HG02623 (cell line): ENCODE measurements at regions not wholly inside any gene's neighbourhood (a gene's known extent, or its start where the extent isn't known, plus 50 kb on each side); places are given as distances from the start of the nearest gene placed in this dataset.

Experiments used
- ATAC-seq: cut with Tn5 transposase; IDR thresholded peaks from one replicate; pipeline ENCODE4 v1.9.1; 2021; ENCODE audit warnings: moderate library complexity; ENCODE audit not compliant: unreplicated experiment

DNA sequence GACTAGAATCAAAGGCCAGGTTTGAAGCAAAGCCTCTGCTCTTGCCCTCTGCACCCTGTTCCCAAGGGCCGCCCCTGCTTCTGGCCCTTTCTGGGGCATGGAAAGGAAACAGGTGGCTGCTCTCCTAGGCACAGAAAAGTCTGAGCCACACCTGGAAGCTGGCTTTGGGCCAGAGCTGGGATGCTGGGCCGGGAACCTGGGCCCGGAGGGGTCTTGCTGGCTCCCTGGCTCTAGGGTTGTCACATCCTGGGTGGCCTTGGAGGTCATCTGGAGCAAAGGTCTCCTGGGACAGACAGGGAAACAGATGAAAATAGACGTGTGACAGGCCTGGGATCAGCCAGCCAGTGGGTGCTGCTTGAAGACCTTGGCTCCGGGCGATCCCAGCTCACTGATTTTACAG lies 74.1 kb upstream of the LHX1 start:
- no peak for ATAC-seq

DNA sequence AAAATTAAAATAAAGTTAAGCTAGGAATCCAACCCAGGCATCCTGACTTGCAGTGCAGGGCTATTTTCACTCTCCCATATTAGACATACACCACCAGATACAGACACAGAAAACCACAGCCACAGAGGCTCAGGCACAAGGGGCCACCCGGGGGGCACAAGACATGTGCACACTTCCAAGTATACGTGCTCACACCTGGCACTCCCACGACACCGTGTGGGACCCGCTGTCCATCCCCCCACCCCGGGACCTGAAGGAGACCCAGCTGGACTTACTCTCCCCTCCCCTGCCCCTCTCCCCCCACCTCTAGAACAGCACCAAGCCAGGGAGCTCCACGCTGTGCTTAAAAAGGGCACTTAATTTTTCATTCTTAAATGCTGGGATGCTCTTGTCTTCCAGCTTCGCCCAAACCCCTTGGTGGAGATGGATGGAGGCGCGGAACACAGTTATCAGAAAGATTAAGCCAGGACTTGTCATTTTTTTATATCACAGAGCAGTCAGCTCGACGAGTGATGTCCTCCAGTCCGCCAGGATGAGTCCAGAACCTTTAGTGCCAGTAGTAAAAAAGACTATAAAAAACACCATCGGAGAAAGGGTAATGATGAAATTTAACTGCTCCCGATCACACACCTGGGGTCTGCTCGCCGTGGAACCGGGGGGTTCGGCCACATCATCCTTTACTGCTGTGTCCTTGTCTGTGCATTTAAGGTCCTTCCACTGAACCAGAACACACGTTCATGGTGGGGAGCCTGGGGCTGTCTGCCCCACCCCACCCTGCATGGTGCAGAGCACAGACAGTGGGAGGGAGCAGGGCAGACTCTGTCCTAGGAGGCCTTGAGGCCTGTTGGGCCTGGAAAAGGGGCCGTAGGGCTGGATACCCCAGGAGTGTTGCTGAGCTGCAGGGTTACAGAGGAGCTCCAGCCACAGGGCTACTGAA lies 73.3 kb upstream of the LHX1 start:
- ATAC-seq, result no peak

DNA sequence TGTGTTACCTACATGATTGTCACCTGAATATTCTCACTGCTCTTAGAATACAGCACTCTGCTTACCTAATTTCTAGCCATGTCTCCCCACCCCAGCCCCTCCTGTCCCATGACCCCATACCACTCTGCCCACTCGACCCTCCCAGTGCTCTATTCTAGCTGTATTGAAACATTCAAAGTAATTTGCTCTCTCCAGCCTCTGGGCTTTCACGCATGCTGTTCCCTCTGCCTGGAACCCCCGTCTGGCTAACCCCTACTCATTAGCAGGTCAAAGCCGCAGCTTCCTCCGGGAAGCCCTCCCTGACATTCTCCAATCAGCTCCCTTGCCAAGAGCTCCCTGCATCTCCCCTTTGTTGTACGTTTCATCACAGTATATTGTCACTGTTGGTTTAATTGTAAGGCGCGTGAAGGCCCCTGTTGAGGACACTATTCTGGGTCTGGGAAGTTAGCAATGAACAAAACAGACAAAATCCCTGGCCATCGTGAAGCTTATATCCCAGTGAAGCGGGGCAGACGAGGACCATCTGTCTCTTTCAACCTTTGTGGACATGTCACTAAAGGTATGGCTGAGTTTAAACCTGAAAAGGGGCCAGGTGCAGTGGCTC lies 72.3 kb upstream of the LHX1 start:
- ATAC-seq, result no peak

DNA sequence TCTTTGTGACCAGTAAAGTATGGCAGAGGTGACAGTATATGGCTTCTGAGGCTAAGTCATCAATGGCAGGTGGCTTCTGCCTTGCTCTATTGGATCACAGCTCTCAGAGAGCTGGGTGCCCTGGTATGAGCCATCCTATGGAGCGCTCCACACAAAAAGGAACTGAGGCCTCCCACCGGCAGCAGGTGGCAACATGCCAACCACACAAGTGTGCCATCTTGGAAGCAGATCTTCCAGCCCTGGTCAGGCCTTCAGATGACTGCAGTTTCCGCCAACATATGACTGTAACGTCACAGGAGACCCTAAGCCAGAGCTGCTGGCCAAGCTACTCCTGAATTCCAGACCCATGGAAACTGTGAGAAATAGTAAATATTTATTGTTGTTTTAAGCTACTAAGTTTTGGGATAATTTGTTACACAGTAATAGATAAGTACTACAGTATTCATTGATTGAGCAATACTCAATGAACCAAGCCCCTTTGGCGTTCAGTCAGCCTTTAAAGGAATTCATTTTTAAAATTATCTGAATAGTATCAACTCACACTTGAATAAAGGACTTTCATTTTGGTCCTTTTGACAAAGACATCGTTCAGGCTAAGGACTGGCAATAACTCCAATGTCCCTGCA lies 69.4 kb upstream of the LHX1 start:
- ATAC-seq, result no peak

DNA sequence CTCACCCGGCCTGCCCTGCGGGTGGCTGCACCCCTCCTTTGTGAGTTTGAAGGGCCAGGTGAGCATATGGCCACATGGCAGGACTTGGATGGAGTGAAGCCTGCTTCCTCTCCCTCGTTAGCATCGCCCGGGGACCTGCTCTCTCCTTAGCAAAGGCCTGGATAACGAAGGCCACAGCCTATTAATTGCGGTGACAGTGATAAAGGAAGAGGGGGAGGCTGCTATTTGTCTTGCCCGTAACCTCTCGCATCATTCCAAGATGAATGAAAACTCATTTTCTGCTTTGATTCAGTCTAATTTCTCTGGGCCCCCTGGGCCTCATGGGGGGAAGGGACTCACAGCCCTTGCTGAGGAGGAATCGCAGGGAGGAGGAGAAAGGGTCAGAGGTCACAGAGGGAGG lies 68.5 kb upstream of the LHX1 start:
- ATAC-seq, result no peak

DNA sequence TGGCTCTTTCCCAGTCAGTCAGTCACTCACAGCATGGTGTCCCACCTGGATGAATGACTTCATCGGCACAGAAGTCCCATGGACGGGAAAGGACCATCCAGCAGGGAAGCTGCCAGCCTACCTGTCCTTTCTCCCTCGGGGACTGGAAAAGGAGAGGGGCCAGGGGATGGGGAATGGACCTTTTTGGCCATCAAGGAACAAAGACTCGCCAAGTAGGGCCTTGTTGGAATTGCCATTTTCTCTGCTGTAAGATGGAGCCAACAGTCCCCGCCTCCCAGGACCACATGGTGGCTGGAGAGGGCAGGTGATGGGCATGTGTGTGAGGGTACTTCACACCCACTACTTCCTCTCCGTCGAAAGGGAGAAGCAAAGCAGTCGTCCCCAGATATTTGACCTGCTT lies 67.8 kb upstream of the LHX1 start:
- ATAC-seq, result no peak

DNA sequence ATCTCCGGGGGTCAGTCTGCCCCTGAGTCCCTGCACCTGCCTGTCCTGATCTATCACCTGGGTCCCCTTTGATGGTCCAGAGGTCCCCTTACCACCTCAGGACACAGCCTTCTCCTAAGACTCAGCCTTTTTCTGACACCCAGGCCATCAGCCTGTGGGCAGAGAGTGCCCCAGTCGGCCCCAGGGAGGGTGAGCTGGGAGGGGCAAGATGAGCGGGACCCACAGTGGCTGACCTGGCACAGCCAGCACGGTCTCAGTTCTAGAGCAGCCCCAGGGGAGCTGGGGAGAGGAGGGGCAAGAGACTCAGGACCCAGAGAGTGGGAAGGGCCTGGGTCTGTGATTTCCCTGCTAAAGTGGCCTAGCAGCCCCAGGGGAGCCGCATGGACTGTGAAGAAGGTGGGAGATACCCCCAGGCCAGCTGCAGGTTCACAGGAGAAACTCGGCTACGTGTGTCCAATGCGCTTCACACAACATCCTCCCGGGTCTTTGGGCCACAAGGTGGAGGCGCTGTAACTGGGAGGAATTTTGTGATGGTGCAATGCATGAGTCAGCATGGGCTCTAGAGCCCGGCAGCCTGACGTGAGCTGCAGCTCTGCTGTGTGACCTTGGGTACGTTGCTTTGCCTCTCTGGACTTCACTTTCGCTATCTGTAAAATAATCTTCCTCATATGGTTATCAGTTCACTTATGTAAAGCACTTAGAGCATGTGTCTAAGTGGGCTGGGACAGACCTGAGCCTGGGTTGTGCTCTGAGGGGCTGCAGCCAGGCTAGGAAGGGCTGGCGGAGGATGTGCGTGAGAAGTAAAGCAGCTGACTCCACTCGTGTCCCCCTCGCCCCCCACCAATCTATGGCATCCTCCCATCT lies 67.2 kb upstream of the LHX1 start:
- no peak for ATAC-seq

DNA sequence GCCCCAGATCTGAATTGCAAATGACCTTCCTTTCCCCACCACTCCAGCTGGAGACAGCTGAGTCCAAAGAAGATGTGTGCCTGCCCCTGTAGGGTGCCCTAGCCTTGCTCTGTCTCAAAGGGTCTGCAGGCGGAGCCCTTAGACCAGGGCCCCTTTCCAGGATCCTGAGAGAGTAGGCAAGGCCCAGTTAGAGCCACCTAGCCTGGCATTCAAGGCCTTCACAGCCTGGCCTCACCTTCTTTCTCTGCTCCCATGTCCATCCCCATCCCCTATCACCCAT lies 66.6 kb upstream of the LHX1 start:
- ATAC-seq, result no peak

DNA sequence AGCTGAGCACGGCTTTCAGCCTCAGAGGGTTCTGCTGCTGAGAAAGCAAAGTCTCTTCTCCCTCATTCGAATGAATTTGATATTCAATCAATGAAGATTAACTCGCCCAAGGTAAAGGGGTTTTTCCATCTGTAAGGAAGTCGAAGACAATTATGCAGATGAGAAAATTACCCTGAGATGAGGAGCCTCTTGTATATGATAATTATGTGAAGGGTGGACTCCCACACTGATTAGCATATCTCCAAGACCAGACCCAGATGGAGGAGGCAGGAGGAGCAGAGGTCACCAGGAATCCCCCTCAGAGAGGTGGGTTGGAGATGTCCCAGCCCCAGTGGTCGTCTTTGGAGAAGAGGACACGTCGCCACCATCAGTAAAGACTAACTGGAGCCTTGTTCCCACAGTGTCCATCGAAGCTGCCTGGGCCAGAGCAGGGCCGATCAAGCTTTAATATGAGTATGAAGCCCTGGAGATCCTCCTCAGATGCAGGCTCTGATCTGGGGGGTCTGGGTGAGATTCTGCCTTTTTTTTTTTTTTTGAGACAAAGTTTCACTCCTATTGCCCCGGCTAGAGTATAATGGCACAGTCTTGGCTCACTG lies 61.5 kb upstream of the LHX1 start:
- ATAC-seq, result no peak

DNA sequence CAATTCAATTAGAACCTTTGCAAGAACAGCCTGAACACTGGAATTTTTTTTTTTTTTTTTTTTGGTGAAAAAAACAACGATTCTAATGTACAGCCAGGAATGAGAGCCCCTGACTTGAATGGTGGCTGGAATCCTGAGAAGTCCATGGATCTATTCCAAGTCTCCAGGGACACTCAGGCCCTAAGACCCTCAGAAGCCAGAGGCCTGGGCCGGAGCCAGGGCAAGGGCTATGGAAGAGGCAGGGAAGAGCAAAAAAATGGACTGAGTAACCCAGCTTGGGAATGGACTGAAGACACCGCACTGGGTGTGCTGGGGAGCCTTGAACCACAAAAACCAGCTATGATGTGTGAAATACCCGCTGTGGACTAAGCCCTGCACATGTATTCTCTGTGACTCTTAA lies 60.3 kb upstream of the LHX1 start:
- no peak for ATAC-seq

DNA sequence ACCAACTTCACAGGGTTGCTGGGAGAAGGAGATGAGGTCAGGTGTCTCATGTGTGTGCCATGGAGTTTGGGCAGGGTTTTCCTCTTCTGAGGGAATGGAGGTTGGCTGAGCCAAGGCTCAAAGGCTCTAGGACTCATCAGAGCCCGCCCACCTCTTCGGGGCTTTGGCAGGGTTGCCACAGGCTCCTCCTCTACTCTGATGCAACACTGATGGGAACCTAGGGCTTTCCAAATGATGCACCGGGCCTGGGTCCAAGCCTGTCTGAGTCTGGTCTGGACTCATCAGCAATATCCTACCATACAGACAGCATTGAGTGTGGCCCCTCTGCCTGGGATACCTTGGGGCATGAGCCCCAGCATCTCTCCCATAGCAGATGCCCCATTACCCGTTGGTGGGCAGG lies 59.5 kb upstream of the LHX1 start:
- ATAC-seq, result no peak

DNA sequence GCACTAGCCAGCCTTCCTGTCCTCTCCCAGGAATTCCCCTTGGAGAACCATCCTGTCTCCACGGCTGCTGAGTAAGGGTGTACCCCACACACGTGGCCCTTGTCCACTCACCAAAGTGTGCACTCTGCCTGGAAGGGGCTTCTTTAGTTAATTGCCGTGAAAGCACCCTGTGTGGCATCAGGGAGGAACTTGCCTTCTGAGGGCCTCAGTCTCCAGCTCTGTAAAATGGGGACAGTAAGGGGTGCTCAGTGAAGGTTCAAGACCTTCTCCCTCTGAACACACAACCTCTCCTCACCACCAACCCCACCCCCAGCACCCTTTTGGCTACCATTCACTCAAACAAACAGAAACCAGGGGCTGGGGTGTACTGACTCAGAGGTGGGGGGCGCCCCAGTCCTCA lies 59.1 kb upstream of the LHX1 start:
- no peak for ATAC-seq

DNA sequence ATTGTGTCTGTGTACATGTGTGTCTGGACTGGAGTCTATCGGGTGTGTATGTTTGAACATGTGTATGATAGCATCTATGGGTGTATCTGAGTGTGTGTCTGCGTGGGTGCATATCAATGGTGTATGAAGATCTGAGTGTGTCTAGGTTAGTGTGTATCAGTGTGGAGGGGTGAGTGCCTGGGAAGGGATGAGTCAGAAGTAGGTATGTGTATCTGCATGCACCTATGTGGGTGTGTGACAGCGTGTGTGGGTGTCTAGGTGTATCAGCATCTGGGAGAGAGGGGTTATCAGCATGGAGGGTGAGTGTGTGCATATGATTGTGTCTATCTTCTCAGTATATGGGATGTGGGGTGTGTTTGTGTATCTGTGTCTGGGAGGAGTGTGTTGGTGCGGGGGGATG lies 58.2 kb upstream of the LHX1 start:
- no peak for ATAC-seq

DNA sequence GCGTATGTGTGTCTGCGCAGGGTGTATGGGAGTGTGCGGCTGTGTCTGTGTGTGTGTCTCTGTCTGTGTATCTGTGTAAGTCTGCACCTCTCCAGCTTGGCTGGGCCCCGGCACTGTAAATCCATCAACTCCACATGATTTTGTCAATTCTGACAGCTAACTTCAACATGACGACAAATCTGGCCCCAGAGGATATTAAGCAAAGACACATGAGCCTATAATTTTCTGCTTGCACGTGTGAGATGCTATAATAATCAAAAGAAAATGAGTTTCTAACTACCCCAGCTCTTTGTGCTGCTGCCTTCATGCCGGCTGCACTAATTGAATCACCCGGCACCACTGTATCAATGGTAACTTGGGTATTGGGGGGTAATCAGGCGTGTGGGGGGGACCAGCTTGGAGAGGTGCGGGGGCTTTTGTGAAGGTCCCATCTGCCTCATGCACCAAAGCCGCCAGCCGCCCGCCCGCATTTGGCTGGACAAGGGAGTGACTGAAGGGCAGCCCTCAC lies 57.6 kb upstream of the LHX1 start:
- ATAC-seq, result no peak

DNA sequence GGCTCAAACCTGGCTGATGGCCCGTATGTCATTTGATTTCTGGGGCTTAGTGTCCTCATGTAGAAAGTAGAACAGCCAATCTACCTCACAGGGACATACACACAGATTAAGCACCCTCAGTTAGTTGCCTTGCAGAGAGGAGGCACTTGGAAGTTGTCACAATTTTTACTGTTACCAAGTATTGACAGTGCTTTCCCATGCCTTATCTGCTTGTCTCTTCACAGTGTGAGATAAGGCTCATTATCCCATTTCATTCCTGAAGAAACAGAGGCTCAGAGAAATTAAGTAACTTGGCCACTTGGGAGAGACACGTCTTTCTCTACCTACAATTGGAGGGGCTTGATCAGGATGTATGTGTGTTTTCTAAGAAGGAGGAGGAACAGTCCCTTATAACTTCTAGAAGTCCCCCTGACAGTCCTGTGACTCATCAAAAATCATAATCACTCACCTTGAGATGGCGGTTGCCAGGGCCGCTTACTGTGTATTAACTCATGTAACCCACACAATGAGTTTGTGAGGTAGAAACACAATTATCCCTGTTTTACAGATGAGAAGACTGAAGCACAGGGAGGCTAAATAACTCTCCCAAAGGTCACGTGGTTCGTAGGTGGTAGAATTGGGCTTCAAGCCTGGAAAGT lies 56.9 kb upstream of the LHX1 start:
- ATAC-seq, result no peak

DNA sequence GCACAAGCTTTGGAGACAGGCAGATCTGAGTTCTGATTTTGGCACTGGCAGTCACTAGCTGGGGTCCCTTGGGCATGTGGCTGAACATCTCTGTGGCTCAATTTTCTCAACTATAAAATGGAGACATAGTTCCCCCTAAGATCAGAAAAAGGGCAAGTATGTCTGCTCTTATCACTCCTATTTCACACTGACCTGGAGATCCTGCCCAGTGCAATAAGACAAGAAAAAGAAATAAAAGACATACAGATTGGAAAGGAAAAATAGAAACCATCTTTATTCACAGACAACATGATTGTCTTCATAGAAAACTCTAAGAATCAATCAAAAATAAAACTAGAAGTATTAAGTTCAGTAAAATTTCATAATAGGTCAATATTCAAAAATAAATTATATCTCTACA lies 56.0 kb upstream of the LHX1 start:
- ATAC-seq, result no peak

DNA sequence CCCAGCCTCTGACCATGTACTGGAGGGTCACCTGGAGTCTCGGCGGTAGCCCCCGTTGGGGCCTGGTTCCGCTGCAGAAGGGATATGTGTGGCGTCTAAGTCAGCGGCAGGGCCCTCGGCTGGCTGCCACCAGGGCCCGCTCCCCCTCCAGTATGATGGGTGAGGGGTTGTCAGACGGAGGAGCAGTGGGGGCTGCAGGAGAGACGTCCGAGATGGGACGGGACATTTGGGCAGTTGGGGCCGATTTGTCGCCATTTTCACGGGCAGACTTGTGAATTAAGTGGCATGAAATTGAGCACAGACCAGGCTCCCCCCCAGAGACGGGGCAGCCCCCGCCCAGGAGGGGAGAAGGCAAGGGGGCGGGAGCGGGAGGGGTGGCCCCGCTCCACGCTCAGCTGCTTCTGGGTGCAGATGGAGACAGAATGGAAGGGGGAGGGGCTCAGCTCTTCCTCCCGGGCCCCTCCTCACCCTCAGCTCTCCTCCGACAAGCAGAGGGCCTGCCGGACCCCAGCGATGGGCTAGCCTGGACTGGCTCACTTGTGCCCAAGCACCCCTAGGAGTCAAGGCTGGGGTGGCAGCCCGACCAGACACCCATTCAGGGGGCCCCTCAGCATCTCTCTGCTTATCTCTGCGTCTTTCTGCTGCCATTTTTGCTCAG lies 52.7 kb upstream of the LHX1 start:
- ATAC-seq, result no peak

DNA sequence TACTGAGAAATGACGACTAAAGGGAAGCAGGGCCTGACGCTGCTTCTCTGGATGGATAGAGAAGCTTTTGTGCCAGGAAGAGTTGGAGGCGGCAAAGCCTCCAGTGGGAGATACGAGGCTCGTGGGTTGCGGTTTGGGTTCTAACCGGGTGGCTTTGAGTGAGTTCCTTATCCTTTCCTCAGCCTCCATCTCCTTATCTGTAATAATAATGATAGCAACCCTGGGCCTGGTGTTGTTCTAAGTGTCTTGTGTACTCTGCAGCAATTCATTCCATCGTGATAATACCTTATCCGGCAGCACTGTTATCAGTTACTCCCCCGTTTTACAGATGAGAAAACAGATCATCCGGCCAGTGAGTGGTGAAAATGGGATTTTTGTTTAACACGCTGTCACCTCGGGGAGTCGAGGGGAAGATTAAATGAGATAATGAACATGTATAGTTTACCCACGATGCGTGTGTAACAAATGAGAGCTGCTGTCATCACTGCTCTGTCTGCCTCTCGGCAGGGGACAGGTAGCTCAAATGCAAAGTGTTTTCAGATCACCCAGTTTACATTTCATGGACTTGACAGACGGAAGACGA lies 52.0 kb upstream of the LHX1 start:
- ATAC-seq, result no peak

DNA sequence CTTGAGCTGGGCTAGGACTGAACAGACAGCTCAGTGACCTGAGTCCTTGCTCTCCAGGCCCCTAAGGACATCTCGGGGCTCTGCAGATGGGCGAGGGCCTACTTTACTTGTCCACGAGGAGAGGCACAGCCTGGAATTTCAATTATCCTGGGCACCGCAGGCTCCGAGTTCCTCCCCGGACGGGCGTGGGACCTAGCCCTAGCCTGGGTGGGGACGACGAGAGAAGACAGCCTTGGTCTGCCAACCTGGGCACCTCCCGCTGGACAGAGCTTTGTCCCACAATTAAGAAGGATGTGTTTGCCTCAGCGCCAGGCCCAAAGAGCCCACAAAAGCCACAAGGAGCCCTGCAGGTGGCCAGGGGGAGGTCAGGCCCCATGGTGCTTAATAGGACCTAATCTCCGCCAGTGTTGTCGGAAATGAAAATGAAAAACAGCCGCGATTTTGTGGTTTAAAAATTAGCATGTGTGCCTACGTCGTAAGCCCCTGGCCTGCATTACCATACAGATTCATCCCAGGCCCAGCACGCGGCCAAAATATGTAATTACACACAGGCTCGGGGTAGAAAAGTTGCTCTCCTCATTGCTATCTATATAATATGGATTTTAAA lies 51.4 kb upstream of the LHX1 start:
- no peak for ATAC-seq
